ENCODE measurements at regions not wholly inside any gene's neighbourhood (a gene's known extent, or its start where the extent isn't known, plus 50 kb on each side); places are given as distances from the start of the nearest gene placed in this dataset.
A peak's percentile ranks its signal among the peaks of the same experiment; 100 is the strongest.

GRCh38 chr1:5750186-5751162 lies 241.8 kb downstream of the NPHP4 start:
- H3K4me3 ChIP-seq (ENCODE audit: low read depth, low read length), result no peak overlapping the region
- TF ChIP-seq CTCF (conservative IDR thresholded peaks at IDR 0.05; ENCODE audit: low read depth, low read length), result no peak
- no peak for DNase-seq (ENCODE audit: low read depth)

- no peak overlapping the region for H3K4me3 ChIP-seq (ENCODE audit: low read depth, low read length)
- no peak for TF ChIP-seq CTCF (conservative IDR thresholded peaks at IDR 0.05; ENCODE audit: low read depth, low read length)
- no peak for DNase-seq (ENCODE audit: low read depth)
These were observed 243.7 kb downstream of the NPHP4 start for GRCh38 chr1:5748286-5749225.

GRCh38 chr1:5747426-5748285 lies 244.6 kb downstream of the NPHP4 start:
- no peak for DNase-seq (ENCODE audit: low read depth)
- TF ChIP-seq CTCF (conservative IDR thresholded peaks at IDR 0.05; ENCODE audit: low read depth, low read length), result no peak
- H3K4me3 ChIP-seq (ENCODE audit: low read depth, low read length), result no peak overlapping the region

GRCh38 chr1:5746611-5747425 lies 245.4 kb downstream of the NPHP4 start:
- DNase-seq (ENCODE audit: low read depth), result no peak
- no peak overlapping the region for H3K4me3 ChIP-seq (ENCODE audit: low read depth, low read length)
- TF ChIP-seq CTCF (conservative IDR thresholded peaks at IDR 0.05; ENCODE audit: low read depth, low read length), result no peak

GRCh38 chr1:5745800-5746610 lies 246.2 kb downstream of the NPHP4 start:
- peak; percentile 92 for TF ChIP-seq CTCF (conservative IDR thresholded peaks at IDR 0.05; ENCODE audit: low read depth, low read length)
- H3K4me3 ChIP-seq (ENCODE audit: low read depth, low read length), result no peak overlapping the region
- peak; percentile 79 for DNase-seq (ENCODE audit: low read depth)
